GM23338 (cell line): ENCODE measurements at regions not wholly inside any gene's neighbourhood (a gene's known extent, or its start where the extent isn't known, plus 50 kb on each side); places are given as distances from the start of the nearest gene placed in this dataset.

Experiments
- ATAC-seq: fragments of 200-7000 bp; cut with Tn5 transposase; 3 replicates; pipeline ENCODE4 v1.9.1; 2020
- DNase-seq: peaks from one replicate; pipeline ENCODE4 v3.0.0-alpha.2; 2015; ENCODE audit warnings: low spot score
- H2AFZ ChIP-seq: fragments of 200-600 bp; sonication (generic); 2 replicates; pipeline ENCODE4 v1.8.0; 2016; ENCODE audit warnings: antibody characterized with exemption, mild to moderate bottlenecking, moderate library complexity
- H3F3A ChIP-seq: fragments of 200-600 bp; sonication (generic); replicated peaks from 2 replicates; pipeline ENCODE4 v1.8.0; 2017; ENCODE audit warnings: antibody characterized with exemption, mixed run types, low read depth
- H3K27ac ChIP-seq: fragments of 200-600 bp; sonication (generic); 2 replicates; pipeline ENCODE4 v1.6.1; 2016; ENCODE audit warnings: low read depth
- H3K27me3 ChIP-seq: fragments of 200-600 bp; sonication (generic); 2 replicates; pipeline ENCODE4 v1.8.0; 2016; ENCODE audit warnings: mild to moderate bottlenecking, mixed run types, moderate library complexity; ENCODE audit not compliant: insufficient read depth
- H3K36me3 ChIP-seq: fragments of 200-600 bp; sonication (generic); 2 replicates; pipeline ENCODE4 v1.8.0; 2016; ENCODE audit warnings: mild to moderate bottlenecking; ENCODE audit not compliant: insufficient read depth
- H3K4me1 ChIP-seq: fragments of 200-600 bp; sonication (generic); 2 replicates; pipeline ENCODE4 v1.8.0; 2016; ENCODE audit warnings: mild to moderate bottlenecking, moderate library complexity; ENCODE audit not compliant: insufficient read depth
- H3K4me2 ChIP-seq: fragments of 200-600 bp; sonication (generic); 2 replicates; pipeline ENCODE4 v1.7.1; 2017; ENCODE audit warnings: mixed run types
- H3K4me3 ChIP-seq: fragments of 200-600 bp; sonication (generic); 2 replicates; pipeline ENCODE4 v1.6.1; 2016; ENCODE audit warnings: mixed run types
- H3K79me2 ChIP-seq: fragments of 200-600 bp; sonication (generic); replicated peaks from 2 replicates; pipeline ENCODE4 v1.8.0; 2017; ENCODE audit warnings: mild to moderate bottlenecking; ENCODE audit not compliant: insufficient read depth
- H3K9me2 ChIP-seq: fragments of 200-600 bp; sonication (generic); 2 replicates; pipeline ENCODE4 v1.8.0; 2017; ENCODE audit not compliant: insufficient read depth
- H4K20me1 ChIP-seq: fragments of 200-600 bp; sonication (generic); replicated peaks from 2 replicates; pipeline ENCODE4 v1.8.0; 2017; ENCODE audit warnings: mild to moderate bottlenecking; ENCODE audit not compliant: insufficient read depth
- H3K27ac Mint-ChIP-seq: 2 replicates; pipeline ENCODE4 v1.8.0; 2020; ENCODE audit warnings: inconsistent platforms, mild to moderate bottlenecking, moderate library complexity, mixed read lengths
- H3K27me3 Mint-ChIP-seq: 3 replicates; pipeline ENCODE4 v1.8.0; 2022; ENCODE audit warnings: low read depth, mild to moderate bottlenecking, moderate library complexity, mixed read lengths, inconsistent platforms; ENCODE audit not compliant: insufficient read depth, poor library complexity
- H3K36me3 Mint-ChIP-seq: 3 replicates; pipeline ENCODE4 v1.8.0; 2021; ENCODE audit warnings: low read depth, mild to moderate bottlenecking, inconsistent platforms, moderate library complexity, mixed read lengths
- H3K4me1 Mint-ChIP-seq: 3 replicates; pipeline ENCODE4 v1.8.0; 2020; ENCODE audit warnings: mild to moderate bottlenecking, inconsistent platforms, mixed read lengths
- H3K4me3 Mint-ChIP-seq: 3 replicates; pipeline ENCODE4 v1.8.0; 2021; ENCODE audit warnings: moderate library complexity, mild to moderate bottlenecking, inconsistent platforms, mixed read lengths
- H3K9me3 Mint-ChIP-seq: 3 replicates; pipeline ENCODE4 v1.8.0; 2020; ENCODE audit warnings: moderate library complexity, mild to moderate bottlenecking, inconsistent platforms, mixed read lengths
- EZH2 ChIP-seq: fragments of 200-600 bp; sonication (generic); IDR thresholded peaks from one replicate; pipeline ENCODE4 v1.8.0; 2017; ENCODE audit warnings: antibody characterized with exemption, mild to moderate bottlenecking, low read depth; ENCODE audit not compliant: unreplicated experiment
- EZH2phosphoT487 ChIP-seq: fragments of 200-600 bp; sonication (generic); IDR thresholded peaks from one replicate; pipeline ENCODE4 v1.8.1; 2018; ENCODE audit warnings: antibody characterized with exemption; ENCODE audit not compliant: unreplicated experiment
- NANOG ChIP-seq: IDR thresholded peaks from 2 replicates; pipeline ENCODE4 v1.6.1; 2016; ENCODE audit warnings: antibody characterized with exemption, borderline replicate concordance
- POLR2AphosphoS5 ChIP-seq: IDR thresholded peaks from 2 replicates; pipeline ENCODE4 v1.6.1; 2016; ENCODE audit warnings: antibody characterized with exemption, low read depth
- STAT1 ChIP-seq: IDR thresholded peaks from one replicate; pipeline ENCODE4 v1.6.1; 2016; ENCODE audit warnings: antibody characterized with exemption; ENCODE audit not compliant: unreplicated experiment
- ZNF331 ChIP-seq: fragments of 250-450 bp; sonication (Bioruptor Pico); IDR thresholded peaks from 2 replicates; pipeline ENCODE4 v1.5.0; 2020; ENCODE audit warnings: low read depth, mild to moderate bottlenecking, moderate library complexity
- ZNF462 ChIP-seq: fragments of 250-450 bp; sonication (Bioruptor Pico); IDR thresholded peaks from 2 replicates; pipeline ENCODE4 v1.5.0; 2020; ENCODE audit warnings: mild to moderate bottlenecking, moderate library complexity
- TF ChIP-seq, protein P1 (sequence below), 2 experiments: fragments of 200-600 bp in 1 of 2; sonication (generic) in 1 of 2; conservative IDR thresholded peaks; 2 replicates each; pipeline versions ENCODE4 v1.5.1 to v1.6.1; 2016 to 2017; ENCODE audit warnings: antibody characterized with exemption in 2 of 2, low read depth in 2 of 2, mild to moderate bottlenecking in 2 of 2, moderate library complexity in 1 of 2

GRCh38 chr3:22319446-22319845 is 568.4 kb upstream of the ZNF385D start:
- Mint-ChIP-seq H3K4me3 (no peak overlapping the region), H3K4me1 (peaks cover 16% of the 10 kb centered on the region), H3K36me3 (no peaks in the 10 kb centered on the region), H3K27ac (no peak overlapping the region), H3K27me3 (peaks cover 2% of the 10 kb centered on the region), H3K9me3 (no peaks in the 10 kb centered on the region)
- TF ChIP-seq ZNF331 (CRISPR knock-in tag) (no peak), STAT1 (no peak), NANOG (no peak), POLR2AphosphoS5 (no peak), EZH2 (no peak), EZH2phosphoT487 (no peak), ZNF462 (CRISPR knock-in tag) (no peak)
- Histone ChIP-seq H4K20me1 (no peaks in the 10 kb centered on the region), H3K27ac (no peak overlapping the region), H3F3A (no peaks in the 10 kb centered on the region), H3K4me3 (no peak overlapping the region), H3K27me3 (no peaks in the 10 kb centered on the region), H2AFZ (no peak overlapping the region), H3K4me2 (no peak overlapping the region), H3K9me2 (no peaks in the 10 kb centered on the region), H3K79me2 (no peaks in the 10 kb centered on the region), H3K4me1 (peaks cover 12% of the 10 kb centered on the region; the same call in 1 of the 2 replicates), H3K36me3 (no peaks in the 10 kb centered on the region)
- no peak for DNase-seq
- ATAC-seq: no peak

DNA sequence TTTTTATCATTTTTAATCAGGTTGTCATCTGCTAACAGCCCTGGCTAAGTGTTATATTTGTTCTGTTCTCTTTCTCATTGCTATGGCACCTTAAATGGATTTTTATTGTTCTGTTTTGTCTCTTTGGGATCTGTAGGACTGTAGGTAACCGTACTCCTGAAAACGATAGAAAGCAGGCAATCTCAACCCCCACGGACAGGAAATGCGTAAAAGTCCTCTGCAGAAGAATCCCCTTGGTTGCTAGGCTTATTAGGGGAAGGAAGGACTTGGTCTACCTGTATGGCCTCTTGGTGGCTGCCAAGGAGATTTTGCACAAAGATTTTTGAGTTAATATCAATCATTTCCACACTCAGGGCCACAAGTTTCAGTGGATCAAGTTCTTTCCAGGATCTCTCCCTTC is 571.9 kb upstream of the ZNF385D start:
- ATAC-seq: peak; percentile 67
- Histone ChIP-seq H3K36me3 (no peaks in the 10 kb centered on the region), H3K4me3 (no peak overlapping the region), H3K4me2 (peak overlapping the region; percentile 16), H3F3A (no peaks in the 10 kb centered on the region), H3K4me1 (peaks cover 12% of the 10 kb centered on the region; the same call in 1 of the 2 replicates), H3K9me2 (no peaks in the 10 kb centered on the region), H3K27me3 (no peaks in the 10 kb centered on the region), H3K27ac (peak overlapping the region; percentile 0; the same call in 1 of the 2 replicates), H2AFZ (peak overlapping the region; percentile 70; the same call in 1 of the 2 replicates), H4K20me1 (no peaks in the 10 kb centered on the region), H3K79me2 (no peaks in the 10 kb centered on the region)
- peak; percentile 49 for DNase-seq
- no peak overlapping the region for H3K4me3 Mint-ChIP-seq
- H3K4me1 Mint-ChIP-seq: peaks cover 22% of the 10 kb centered on the region
- H3K27ac Mint-ChIP-seq: peak overlapping the region; percentile 79
- no peaks in the 10 kb centered on the region for H3K36me3 Mint-ChIP-seq
- H3K27me3 Mint-ChIP-seq: no peaks in the 10 kb centered on the region
- no peaks in the 10 kb centered on the region for H3K9me3 Mint-ChIP-seq
- TF ChIP-seq, protein P1, sequence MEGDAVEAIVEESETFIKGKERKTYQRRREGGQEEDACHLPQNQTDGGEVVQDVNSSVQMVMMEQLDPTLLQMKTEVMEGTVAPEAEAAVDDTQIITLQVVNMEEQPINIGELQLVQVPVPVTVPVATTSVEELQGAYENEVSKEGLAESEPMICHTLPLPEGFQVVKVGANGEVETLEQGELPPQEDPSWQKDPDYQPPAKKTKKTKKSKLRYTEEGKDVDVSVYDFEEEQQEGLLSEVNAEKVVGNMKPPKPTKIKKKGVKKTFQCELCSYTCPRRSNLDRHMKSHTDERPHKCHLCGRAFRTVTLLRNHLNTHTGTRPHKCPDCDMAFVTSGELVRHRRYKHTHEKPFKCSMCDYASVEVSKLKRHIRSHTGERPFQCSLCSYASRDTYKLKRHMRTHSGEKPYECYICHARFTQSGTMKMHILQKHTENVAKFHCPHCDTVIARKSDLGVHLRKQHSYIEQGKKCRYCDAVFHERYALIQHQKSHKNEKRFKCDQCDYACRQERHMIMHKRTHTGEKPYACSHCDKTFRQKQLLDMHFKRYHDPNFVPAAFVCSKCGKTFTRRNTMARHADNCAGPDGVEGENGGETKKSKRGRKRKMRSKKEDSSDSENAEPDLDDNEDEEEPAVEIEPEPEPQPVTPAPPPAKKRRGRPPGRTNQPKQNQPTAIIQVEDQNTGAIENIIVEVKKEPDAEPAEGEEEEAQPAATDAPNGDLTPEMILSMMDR (conservative IDR thresholded peaks at IDR 0.05; ENCODE audit: low read depth in 2 of 2): no peak
